ENCODE measurements at regions not wholly inside any gene's neighbourhood (a gene's known extent, or its start where the extent isn't known, plus 50 kb on each side); places are given as distances from the start of the nearest gene placed in this dataset.

DNA sequence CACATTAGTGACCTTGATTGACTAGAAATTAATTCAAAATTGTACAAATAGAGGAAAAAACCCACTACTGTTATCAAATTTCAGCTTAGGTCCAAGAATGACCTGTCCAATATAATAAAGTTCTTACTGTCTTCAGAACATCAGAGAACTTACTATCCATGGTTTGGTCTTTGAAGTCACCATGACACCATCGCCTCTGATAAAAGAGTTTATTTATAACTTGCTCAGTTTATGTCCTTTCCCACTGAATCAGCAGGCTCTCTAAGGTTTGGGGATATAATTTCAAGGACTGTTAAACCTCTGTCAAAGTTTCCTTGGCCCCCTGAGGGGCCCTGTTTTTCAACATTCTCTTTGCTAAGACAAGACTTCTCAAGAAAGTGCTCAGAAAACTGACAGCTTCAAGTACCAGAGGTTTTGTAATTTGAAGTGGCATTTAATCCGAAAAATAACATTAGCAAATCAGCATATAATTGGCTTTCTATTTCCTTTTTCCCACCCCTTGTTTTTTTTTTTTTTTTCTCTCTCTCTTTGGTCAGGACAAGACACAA lies 191.7 kb upstream of the FERD3L start:
- no peak overlapping the region for H3K27ac ChIP-seq
- no peaks in the 10 kb centered on the region for H3K27me3 ChIP-seq (replicated peaks in 1 of 7)
- no peak overlapping the region for H3K4me3 ChIP-seq
- no peak for TF ChIP-seq POLR2A (IDR thresholded peaks at IDR 0.05)
- no peak for TF ChIP-seq POLR2AphosphoS5 (IDR thresholded peaks at IDR 0.05)
- TF ChIP-seq, protein P1, sequence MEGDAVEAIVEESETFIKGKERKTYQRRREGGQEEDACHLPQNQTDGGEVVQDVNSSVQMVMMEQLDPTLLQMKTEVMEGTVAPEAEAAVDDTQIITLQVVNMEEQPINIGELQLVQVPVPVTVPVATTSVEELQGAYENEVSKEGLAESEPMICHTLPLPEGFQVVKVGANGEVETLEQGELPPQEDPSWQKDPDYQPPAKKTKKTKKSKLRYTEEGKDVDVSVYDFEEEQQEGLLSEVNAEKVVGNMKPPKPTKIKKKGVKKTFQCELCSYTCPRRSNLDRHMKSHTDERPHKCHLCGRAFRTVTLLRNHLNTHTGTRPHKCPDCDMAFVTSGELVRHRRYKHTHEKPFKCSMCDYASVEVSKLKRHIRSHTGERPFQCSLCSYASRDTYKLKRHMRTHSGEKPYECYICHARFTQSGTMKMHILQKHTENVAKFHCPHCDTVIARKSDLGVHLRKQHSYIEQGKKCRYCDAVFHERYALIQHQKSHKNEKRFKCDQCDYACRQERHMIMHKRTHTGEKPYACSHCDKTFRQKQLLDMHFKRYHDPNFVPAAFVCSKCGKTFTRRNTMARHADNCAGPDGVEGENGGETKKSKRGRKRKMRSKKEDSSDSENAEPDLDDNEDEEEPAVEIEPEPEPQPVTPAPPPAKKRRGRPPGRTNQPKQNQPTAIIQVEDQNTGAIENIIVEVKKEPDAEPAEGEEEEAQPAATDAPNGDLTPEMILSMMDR (IDR thresholded peaks at IDR 0.05 in 8 of 11, conservative IDR thresholded peaks at IDR 0.05 in 3 of 11) = no peak
- intact Hi-C loops (cut with DNase I; ENCODE audit: low total_unique reads) = no loop called here
- H3K4me1 ChIP-seq = no peaks in the 10 kb centered on the region
- 55 to 76% (median 65%) methylated on average over 2 of the region's 2 CpGs for WGBS, 5 donors
- DNase-seq = no peak
- H3K9me3 ChIP-seq = peaks cover 0 to 12% (median 5%) of the 10 kb centered on the region in 8 donors
- no peaks in the 10 kb centered on the region for H3K36me3 ChIP-seq

DNA sequence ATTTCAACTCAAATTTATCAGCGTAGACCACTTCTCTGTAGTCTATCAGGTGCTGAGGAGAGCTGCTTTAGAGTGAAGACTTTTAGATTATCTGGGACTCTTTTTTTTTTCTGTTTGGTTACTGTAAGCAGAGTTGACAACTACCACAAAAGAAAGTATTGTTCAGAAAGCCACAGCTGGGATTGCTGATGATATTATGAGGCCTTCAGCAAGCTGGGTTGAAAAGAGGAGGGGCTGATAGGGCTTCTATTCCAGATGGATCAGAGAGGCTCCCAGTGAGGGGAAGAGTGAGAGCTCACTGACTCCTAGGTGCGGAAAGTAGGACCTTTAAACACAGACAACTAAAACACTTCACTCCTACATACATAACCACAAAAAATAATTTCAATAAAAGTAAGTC lies 188.5 kb upstream of the FERD3L start:
- intact Hi-C loops (cut with DNase I; ENCODE audit: low total_unique reads) = no loop called here
- Histone ChIP-seq H3K4me3 (no peak overlapping the region), H3K27ac (no peak overlapping the region), H3K9me3 (no peaks in the 10 kb centered on the region), H3K4me1 (no peaks in the 10 kb centered on the region), H3K27me3 (replicated peaks in 1 of 7) (no peaks in the 10 kb centered on the region), H3K36me3 (no peaks in the 10 kb centered on the region)
- TF ChIP-seq, protein P1 (IDR thresholded peaks at IDR 0.05 in 8 of 11, conservative IDR thresholded peaks at IDR 0.05 in 3 of 11) = no peak
- TF ChIP-seq POLR2AphosphoS5 (IDR thresholded peaks at IDR 0.05) = no peak
- no peak for TF ChIP-seq POLR2A (IDR thresholded peaks at IDR 0.05)
- no peak for DNase-seq
- WGBS, 5 donors = 86 to 100% (median 94%) methylated on average over 2 of the region's 2 CpGs

DNA sequence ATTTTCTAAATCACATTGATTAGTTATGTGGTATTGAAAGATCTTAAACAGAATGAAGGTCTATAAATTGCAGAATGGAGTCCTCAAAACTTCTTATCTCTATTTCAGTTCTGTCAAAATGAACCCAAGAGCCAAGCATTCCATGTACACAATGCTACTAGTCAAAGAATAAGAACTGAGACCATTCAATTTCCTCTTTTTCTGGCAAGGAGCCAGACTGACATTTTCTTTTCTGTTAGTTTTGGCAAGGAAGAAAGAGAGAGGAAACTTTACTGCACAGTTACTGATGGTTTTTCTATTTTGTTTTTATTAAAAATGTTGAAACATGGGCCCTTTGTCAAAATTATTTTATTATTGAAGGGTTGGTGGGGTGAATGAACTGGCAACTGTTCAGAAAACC lies 181.8 kb upstream of the FERD3L start:
- DNase-seq = no peak
- intact Hi-C loops (cut with DNase I; ENCODE audit: low total_unique reads) = no loop called here
- TF ChIP-seq POLR2A (IDR thresholded peaks at IDR 0.05) = no peak
- no peak for TF ChIP-seq POLR2AphosphoS5 (IDR thresholded peaks at IDR 0.05)
- TF ChIP-seq, protein P1 (IDR thresholded peaks at IDR 0.05 in 8 of 11, conservative IDR thresholded peaks at IDR 0.05 in 3 of 11) = no peak

DNA sequence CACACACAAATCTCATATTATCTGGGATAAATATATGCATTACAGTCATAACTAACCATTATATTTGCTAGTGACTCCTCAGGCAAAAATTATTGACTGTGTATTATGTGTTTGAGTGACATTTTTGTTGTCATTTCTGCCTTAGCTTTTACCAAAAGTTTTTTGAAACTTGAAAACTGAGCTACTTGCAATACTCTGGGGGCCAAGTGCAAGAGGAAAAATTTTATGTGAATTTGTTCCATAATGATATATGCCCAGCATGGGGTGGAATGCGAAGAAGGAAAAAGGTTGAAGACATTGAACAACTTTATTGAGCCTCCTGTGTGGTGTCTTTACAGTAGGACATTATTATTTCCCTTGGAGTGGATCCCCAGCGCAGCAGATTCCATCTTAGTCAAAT lies 176.8 kb upstream of the FERD3L start:
- Histone ChIP-seq H3K4me3 (no peak overlapping the region), H3K9me3 (no peaks in the 10 kb centered on the region), H3K27me3 (replicated peaks in 1 of 7) (no peaks in the 10 kb centered on the region), H3K36me3 (no peaks in the 10 kb centered on the region), H3K4me1 (no peaks in the 10 kb centered on the region), H3K27ac (no peak overlapping the region)
- intact Hi-C loops (cut with DNase I; ENCODE audit: low total_unique reads) = no loop called here
- WGBS, 5 donors = 78 to 94% (median 84%) methylated on average over 2 of the region's 2 CpGs
- DNase-seq = no peak
- no peak for TF ChIP-seq POLR2AphosphoS5 (IDR thresholded peaks at IDR 0.05)
- no peak for TF ChIP-seq POLR2A (IDR thresholded peaks at IDR 0.05)

More for the DNA sequence above, 181.8 kb upstream of the FERD3L start:
- no peak overlapping the region for H3K4me3 ChIP-seq
- H3K4me1 ChIP-seq = no peaks in the 10 kb centered on the region
- H3K27ac ChIP-seq = no peak overlapping the region
- no peaks in the 10 kb centered on the region for H3K27me3 ChIP-seq (replicated peaks in 1 of 7)
- H3K36me3 ChIP-seq = no peaks in the 10 kb centered on the region
- H3K9me3 ChIP-seq = no peaks in the 10 kb centered on the region

DNA sequence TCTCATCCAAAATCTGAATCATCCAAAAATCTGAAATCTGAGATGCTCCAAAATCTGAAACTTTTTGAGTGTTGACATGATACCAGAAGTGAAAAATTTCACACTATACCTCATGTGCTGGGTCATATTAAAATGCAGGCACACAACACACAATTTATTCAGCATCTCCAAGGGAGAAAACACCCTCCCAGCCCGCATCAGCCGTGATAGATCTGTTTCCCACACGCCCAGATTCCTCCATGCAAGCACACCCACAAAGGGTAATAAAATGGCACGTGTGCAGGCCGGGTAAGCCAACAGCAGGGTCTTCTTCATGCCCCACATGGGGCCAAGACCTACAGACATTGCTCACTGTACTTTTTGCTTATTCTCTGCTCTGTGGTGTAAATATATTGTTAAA lies 173.1 kb upstream of the FERD3L start:
- TF ChIP-seq POLR2AphosphoS5 (IDR thresholded peaks at IDR 0.05) = no peak
- H3K4me1 ChIP-seq = no peaks in the 10 kb centered on the region
- no peak overlapping the region for H3K4me3 ChIP-seq
- no peak for DNase-seq
- no peak overlapping the region for H3K27ac ChIP-seq
- H3K27me3 ChIP-seq (replicated peaks in 1 of 7) = no peaks in the 10 kb centered on the region
- WGBS, 5 donors = 75 to 88% (median 78%) methylated on average over 5 of the region's 5 CpGs
- H3K36me3 ChIP-seq = no peaks in the 10 kb centered on the region
- intact Hi-C loops (cut with DNase I; ENCODE audit: low total_unique reads) = no loop called here
- no peaks in the 10 kb centered on the region for H3K9me3 ChIP-seq
